HG03378 (cell line): ENCODE measurements at regions not wholly inside any gene's neighbourhood (a gene's known extent, or its start where the extent isn't known, plus 50 kb on each side); places are given as distances from the start of the nearest gene placed in this dataset.

Experiments
- ATAC-seq: cut with Tn5 transposase; IDR thresholded peaks from one replicate; pipeline ENCODE4 v1.9.1; 2021; ENCODE audit warnings: mild to moderate bottlenecking, moderate library complexity; ENCODE audit not compliant: unreplicated experiment

- ATAC-seq, result no peak
Observed at GRCh38 chr2:105150231-105150630, 91.3 kb upstream of the GPR45 start.

GRCh38 chr2:105154119-105154818, 87.3 kb upstream of the GPR45 start:
- no peak for ATAC-seq

DNA sequence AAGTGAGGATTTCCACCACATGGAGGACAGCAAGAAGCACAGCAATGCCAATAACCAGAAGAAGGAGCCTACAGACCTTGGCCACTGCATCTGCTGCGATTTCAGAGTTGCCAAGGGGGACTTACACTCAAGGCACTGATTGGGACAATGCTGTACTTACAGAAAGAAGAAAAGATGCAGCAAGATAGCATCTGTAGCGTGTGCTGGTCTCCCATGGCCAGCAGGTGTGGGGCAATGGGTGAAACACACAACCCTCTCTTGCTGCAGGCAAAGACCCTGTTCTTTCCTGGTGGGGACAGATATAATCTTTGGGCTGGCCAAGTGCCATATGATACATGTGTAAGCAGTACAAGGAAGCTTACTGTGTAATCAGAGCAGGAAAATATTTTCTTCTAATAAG, 85.4 kb upstream of the GPR45 start:
- ATAC-seq, result no peak

GRCh38 chr2:105158002-105158401, 83.5 kb upstream of the GPR45 start:
- ATAC-seq, result no peak

DNA sequence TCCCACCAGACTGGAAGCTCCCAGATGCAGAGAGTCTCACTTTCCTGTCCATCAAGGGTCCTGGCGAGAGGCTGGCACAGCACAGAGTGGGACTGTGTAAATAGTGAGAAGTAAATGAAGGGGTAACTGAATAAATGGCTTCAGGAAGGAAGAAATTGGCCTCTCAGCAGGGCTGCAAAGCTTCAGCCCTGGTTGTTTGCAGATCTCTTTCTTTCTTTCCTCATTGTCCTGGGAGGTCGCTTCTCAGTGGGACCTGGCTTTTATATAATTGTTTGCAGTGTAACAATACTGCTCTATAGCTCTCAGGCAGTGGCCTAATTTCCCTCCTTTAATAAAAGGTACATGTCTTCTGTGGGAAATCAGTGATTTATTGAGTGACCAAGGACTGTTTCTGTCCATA, 74.9 kb upstream of the GPR45 start:
- ATAC-seq, result no peak

DNA sequence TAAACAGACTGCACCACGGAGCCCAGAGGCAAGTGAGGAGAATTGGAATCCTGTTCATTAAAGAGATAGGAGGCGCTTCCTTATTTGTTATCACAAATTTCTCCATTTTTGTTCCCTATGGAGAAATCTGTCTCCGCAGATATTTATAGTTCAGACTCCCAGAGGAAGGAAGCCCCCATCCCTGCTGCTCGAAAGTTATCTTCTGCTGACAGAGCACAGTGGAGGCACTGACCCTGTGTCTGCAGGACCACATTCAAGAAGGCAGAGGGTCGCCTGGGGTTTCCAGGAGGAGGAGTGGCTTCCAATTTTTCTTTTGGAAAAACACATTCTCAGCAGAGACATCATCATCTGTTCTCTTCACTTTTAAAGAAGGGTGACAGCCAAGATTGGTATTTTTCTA, 73.0 kb upstream of the GPR45 start:
- ATAC-seq, result no peak

DNA sequence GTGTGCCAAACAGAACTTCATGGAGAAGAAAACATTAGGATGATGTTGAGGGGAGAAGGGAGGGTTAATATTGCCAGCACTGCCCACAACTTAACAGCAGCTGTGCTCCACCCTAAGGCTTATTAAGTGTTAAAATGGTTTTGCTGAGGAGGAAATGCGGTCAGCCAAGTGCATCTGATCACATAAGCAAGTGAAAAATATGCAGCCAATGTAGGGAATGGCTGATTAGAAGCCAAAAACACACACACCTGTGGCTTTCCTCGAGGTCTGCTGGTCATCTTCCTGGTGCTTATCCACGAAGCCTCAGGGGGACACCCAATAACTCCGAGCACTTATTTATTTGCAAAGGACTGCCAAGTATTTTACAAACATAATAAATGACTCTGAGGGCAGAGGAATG, 66.3 kb upstream of the GPR45 start:
- no peak for ATAC-seq

DNA sequence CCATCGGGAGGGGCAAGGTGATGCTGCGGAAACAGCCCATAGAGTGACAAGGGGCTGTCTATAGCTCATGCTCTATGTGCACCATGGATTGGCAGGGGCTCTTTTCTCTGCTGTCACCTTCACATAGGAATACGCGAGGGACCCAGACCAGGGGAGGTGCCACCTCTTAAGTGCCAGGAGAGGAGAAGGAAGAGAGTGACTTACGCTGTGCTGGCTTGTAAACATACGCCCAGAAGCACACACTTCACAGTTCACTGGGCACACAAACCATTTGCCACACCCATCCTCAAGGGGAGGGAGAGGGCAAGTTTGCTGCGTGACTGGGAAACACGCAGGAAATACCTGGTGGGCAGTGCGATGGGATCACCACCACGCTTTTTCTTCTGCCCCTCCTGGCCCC, 65.1 kb upstream of the GPR45 start:
- ATAC-seq, result no peak

DNA sequence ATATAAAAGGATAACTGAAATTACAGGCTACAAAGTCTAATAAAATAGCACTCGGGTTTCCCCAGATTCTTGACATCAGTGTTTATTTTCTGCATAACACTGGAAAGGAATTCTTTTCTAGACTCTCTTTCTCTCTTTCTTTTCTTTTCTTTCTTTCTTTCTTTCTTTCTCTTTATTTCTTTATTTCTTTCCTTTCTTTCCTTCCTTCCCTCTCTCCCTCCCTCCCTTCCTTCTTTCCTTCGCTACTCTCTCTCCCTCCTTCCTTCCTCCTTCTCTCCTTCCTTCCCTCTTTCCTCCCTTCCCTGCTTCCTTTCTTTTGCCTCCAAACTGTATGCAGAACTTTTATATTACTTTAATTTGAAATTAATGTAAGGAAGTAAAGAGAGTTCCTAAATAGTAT, 64.5 kb upstream of the GPR45 start:
- no peak for ATAC-seq

GRCh38 chr2:105177536-105178254, 63.8 kb upstream of the GPR45 start:
- ATAC-seq, result no peak

DNA sequence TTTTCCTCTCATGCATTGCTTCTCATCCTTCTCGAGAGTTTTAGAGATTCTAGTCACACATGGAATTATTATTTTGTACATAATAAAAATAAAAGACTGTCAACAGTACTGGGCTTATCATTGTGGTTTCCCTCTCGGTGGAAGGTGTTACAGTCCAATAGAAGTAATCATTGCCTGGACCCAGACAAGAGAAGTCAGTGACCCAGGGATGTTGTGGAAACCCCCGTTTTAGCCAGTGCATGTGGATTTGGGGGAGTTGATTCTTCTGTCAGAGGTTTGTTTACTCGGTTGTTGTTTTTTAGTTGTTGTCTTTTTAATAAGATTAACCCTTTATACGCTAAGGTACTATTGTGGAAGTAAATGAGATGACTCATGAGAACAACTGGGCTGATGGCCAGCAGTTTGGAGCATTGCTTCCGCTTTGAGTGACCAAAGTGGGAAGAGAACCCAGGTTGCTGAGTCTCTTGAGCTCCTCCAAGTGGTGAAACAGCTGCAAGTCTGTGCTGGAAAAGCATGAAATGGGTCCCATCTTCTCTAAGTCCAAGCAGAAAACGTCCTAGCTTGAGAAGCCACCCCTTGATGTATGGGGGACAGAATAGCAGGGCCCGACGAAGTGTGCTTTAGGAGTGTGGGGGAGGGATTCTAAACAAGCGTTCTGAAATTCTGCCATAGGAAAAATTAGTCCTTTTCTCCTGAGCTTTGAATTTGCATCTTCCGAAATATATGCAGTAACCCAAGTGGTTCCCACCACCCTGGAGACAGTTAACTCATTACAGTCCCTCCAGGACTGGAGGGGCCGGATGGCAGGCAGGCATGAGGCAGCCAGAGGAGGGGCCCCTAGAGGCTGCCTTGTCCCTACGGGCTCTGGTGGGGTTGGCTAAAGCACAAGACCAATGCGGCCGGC, 61.8 kb upstream of the GPR45 start:
- ATAC-seq, result no peak

GRCh38 chr2:105180491-105180972, 61.0 kb upstream of the GPR45 start:
- ATAC-seq, result no peak

GRCh38 chr2:105181282-105181681, 60.3 kb upstream of the GPR45 start:
- no peak for ATAC-seq

DNA sequence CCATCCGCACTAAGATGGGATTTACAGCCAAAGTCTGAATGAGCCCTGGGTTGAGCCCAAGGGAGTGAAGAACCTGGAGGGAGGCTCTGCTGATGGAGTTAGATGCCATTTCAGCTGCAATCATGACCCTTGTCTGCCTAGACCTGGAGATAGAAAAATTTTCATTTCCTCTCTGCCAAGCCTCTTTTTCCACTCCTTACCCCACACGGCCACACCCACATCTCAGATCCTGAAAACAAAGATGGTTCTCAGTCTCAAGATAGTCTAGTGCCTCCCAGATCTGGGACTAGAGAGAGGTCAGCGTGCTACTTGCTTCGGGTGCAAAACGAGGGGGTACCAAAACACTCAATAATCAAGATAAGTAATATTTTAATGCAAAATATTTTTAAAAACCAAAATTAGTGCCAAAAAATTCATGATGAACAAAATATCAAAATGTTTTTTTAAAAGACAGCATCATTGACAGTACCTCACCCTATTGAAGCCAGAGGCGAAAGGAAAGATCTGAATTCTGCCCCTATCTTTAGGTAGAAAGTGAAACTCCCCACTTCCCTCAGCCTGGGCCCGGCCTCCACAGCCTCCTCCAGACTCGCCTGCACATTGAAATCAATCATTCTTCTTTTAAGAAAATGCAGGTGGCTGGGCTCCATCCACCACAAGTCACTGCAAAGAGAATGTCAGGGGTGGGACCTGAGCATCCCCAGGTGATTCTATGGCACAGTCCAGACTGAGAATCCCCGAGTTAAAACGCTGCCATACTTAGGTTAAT, 57.8 kb upstream of the GPR45 start:
- peak; percentile 75 for ATAC-seq

GRCh38 chr2:105184420-105184819, 57.1 kb upstream of the GPR45 start:
- ATAC-seq, result no peak

GRCh38 chr2:105186967-105187498, 54.5 kb upstream of the GPR45 start:
- no peak for ATAC-seq

DNA sequence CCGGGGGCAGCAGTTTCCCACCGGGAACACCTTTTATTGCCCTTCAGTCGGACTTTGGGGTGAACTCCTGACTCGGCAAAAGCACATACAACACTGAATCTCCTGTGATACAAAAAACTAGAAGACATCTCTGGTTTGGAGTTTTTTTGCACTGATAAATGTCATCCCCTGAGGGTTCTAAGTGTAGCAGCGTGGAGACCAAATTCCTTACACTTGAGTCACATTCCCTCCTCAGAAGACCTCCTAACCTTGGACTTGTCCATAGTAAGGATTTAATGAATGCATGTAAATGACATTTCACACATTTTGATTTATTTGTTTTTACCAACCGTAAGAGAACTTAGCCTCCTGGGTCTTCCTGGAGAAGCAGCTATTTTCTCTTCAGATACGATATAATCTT, 54.0 kb upstream of the GPR45 start:
- ATAC-seq, result no peak

GRCh38 chr2:105188343-105188742, 53.2 kb upstream of the GPR45 start:
- no peak for ATAC-seq
